Skin epidermis (tissue), 12 donors: ENCODE measurements at regions not wholly inside any gene's neighbourhood (a gene's known extent, or its start where the extent isn't known, plus 50 kb on each side); places are given as distances from the start of the nearest gene placed in this dataset.
"Not testable (repeated sequence)": the region's sequence is repeated elsewhere in the genome, so short reads cannot be mapped to it uniquely, and the experiment has no call there.

Experiments used
- H3K27ac ChIP-seq, 21 experiments: fragments of 200-600 bp; sonication (generic) in 11 of 21; one replicate each; pipeline ENCODE4 v1.5.0; 2020; ENCODE audit warnings: mild to moderate bottlenecking in 3 of 21, inconsistent platforms in 2 of 21, moderate library complexity in 2 of 21
- H3K4me3 ChIP-seq, 7 experiments: fragments of 200-600 bp; sonication (generic) in 2 of 7; one replicate each; pipeline ENCODE4 v1.5.0; 2020; ENCODE audit warnings: inconsistent platforms in 2 of 7, mild to moderate bottlenecking in 2 of 7, moderate library complexity in 1 of 7

- peak overlapping the region in 3 of 21 experiments; percentile 17 to 29 (median 20) for H3K27ac ChIP-seq
- peak overlapping the region in 1 of 7 experiments; percentile 34 for H3K4me3 ChIP-seq
Observed at GRCh38 chr7:82507365-82507975, 63.9 kb upstream of the CACNA2D1 start.

- peak overlapping the region in 1 of 21 experiments; percentile 20 for H3K27ac ChIP-seq
- no peak overlapping the region for H3K4me3 ChIP-seq
Observed at GRCh38 chr7:82506702-82507101, 63.1 kb upstream of the CACNA2D1 start.

- Histone ChIP-seq H3K27ac (no peak overlapping the region), H3K4me3 (no peak overlapping the region)
Observed at GRCh38 chr7:82506208-82506607, 62.6 kb upstream of the CACNA2D1 start.

DNA sequence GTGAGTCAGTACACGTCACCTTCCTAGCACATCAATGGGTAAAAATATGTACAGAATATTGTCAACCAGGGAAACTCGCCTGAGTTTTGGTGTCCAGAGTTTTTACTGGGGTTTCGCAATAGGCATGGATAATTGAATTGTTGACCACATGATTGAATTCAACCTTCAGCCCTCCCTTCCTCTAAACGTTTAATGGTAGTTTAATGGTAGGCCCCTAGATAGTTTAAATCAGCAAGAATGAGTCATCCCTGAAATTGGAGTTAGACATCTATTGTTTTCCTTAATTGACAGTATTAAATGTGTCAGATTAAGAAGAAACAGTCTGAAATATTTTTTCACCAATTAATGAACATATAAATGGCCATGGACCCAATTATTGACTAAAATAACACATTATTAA is 57.8 kb upstream of the CACNA2D1 start:
- Histone ChIP-seq H3K4me3 (no peak overlapping the region), H3K27ac (no peak overlapping the region)

DNA sequence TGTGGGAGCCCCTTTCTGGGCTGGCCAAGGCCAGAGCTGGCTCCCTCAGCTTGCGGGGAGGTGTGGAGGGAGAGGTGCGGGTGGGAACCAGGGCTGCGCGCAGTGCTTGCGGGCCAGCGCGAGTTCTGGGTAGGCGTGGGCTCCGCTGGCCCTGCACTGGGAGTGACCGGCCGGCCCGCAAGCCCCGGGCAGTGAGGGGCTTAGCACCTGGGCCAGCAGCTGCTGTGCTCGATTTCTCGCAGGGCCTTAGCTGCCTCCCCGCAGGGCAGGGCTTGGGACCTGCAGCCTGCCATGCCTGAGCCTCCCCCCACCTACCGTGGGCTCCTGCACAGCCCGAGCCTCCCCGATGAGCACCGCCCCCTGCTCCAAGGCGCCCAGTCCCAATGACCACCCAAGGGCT is 56.0 kb upstream of the CACNA2D1 start:
- H3K27ac ChIP-seq, H3K4me3 ChIP-seq: not testable (repeated sequence)

- no peak overlapping the region for H3K4me3 ChIP-seq
Observed at GRCh38 chr7:82494420-82494819, 50.8 kb upstream of the CACNA2D1 start.

More at GRCh38 chr7:82494420-82494819, 50.8 kb upstream of the CACNA2D1 start:
- no peak overlapping the region for H3K27ac ChIP-seq
